IMR-90 (cell line): ENCODE measurements at regions not wholly inside any gene's neighbourhood (a gene's known extent, or its start where the extent isn't known, plus 50 kb on each side); places are given as distances from the start of the nearest gene placed in this dataset.

Source experiments
- ATAC-seq: fragments of 200-7000 bp; cut with Tn5 transposase; 2 replicates; pipeline ENCODE4 v1.9.1; 2020; ENCODE audit warnings: low read depth, mild to moderate bottlenecking, moderate library complexity
- BruUV-seq: library from RNA; stranded (reverse); fragments of 400-500 nt; replicated peaks from 2 replicates; lab custom pipeline; 2021; lab: Mats Ljungman, UMichigan
- CTCF ChIA-PET: fragments of 300-600 bp; formaldehyde crosslinking; extraction: SDS; loops from one replicate; lab custom pipeline; 2021; ENCODE audit warnings: antibody characterized with exemption; lab: Yijun Ruan, JAX
- POLR2A ChIA-PET: fragments of 300-600 bp; sonication (Branson Sonifier 250); formaldehyde crosslinking; loops from one replicate; lab custom pipeline; 2022; ENCODE audit warnings: antibody characterized with exemption; ENCODE audit not compliant: unreplicated experiment; lab: Charles Lee
- DNase-seq: peaks from one replicate; pipeline ENCODE4 v3.0.0; 2013
- H2AFZ ChIP-seq: replicated peaks from 2 replicates; pipeline ENCODE3; 2013; ENCODE audit warnings: low read length, mild to moderate bottlenecking; ENCODE audit not compliant: poor library complexity
- H2AK5ac ChIP-seq: 2 replicates; pipeline ENCODE4 v1.6.1; 2013; ENCODE audit warnings: low read depth, low read length, inconsistent platforms
- H2AK9ac ChIP-seq: replicated peaks from 2 replicates; pipeline ENCODE3; 2013; ENCODE audit warnings: mild to moderate bottlenecking, low read depth, low read length, moderate library complexity; ENCODE audit not compliant: poor library complexity
- H2BK120ac ChIP-seq: 2 replicates; pipeline ENCODE4 v1.6.1; 2013; ENCODE audit warnings: low read depth, low read length, inconsistent platforms
- H2BK15ac ChIP-seq: 3 replicates; pipeline ENCODE4 v1.6.1; 2013; ENCODE audit warnings: low read depth, low read length, inconsistent platforms
- H2BK20ac ChIP-seq: 2 replicates; pipeline ENCODE4 v1.6.1; 2013; ENCODE audit warnings: low read depth, mild to moderate bottlenecking, inconsistent platforms, low read length, moderate library complexity
- H2BK5ac ChIP-seq: 2 replicates; pipeline ENCODE4 v1.6.1; 2013; ENCODE audit warnings: mild to moderate bottlenecking, low read depth, low read length, inconsistent platforms; ENCODE audit not compliant: poor library complexity, severe bottlenecking
- H3K14ac ChIP-seq: replicated peaks from 2 replicates; pipeline ENCODE4 v1.6.1; 2013; ENCODE audit warnings: low read depth, low read length, inconsistent platforms
- H3K18ac ChIP-seq: 2 replicates; pipeline ENCODE4 v1.6.1; 2013; ENCODE audit warnings: low read depth, low read length, control low read depth
- H3K23ac ChIP-seq: 2 replicates; pipeline ENCODE4 v1.6.1; 2013; ENCODE audit warnings: low read depth, low read length, inconsistent platforms
- H3K27ac ChIP-seq: 2 replicates; pipeline ENCODE4 v1.5.1; 2013; ENCODE audit warnings: mild to moderate bottlenecking, control low read depth, low read length; ENCODE audit not compliant: insufficient read depth
- H3K27me3 ChIP-seq: 2 replicates; pipeline ENCODE4 v1.6.1; 2013; ENCODE audit warnings: low read length; ENCODE audit not compliant: control insufficient read depth, insufficient read depth
- H3K36me3 ChIP-seq: 2 replicates; pipeline ENCODE4 v1.6.1; 2013; ENCODE audit warnings: low read length, mixed read lengths; ENCODE audit not compliant: control insufficient read depth, insufficient read depth
- H3K4ac ChIP-seq: 2 replicates; pipeline ENCODE4 v1.6.1; 2013; ENCODE audit warnings: low read depth, low read length, inconsistent platforms
- H3K4me1 ChIP-seq: 2 replicates; pipeline ENCODE4 v1.6.1; 2013; ENCODE audit warnings: low read length, mixed read lengths; ENCODE audit not compliant: control insufficient read depth, insufficient read depth
- H3K4me2 ChIP-seq: 2 replicates; pipeline ENCODE4 v1.6.1; 2013; ENCODE audit warnings: low read depth, mild to moderate bottlenecking, control low read depth, low read length, moderate library complexity
- H3K4me3 ChIP-seq: 2 replicates; pipeline ENCODE4 v1.5.1; 2013; ENCODE audit warnings: low read depth, mild to moderate bottlenecking, control low read depth, low read length, moderate library complexity; ENCODE audit not compliant: insufficient read depth
- H3K56ac ChIP-seq: 2 replicates; pipeline ENCODE4 v1.6.1; 2013; ENCODE audit warnings: low read length, inconsistent platforms; ENCODE audit not compliant: insufficient read depth; ENCODE audit errors: extremely low read depth
- H3K79me1 ChIP-seq, 2 experiments: 2 replicates each; pipeline ENCODE4 v1.6.1; 2013; ENCODE audit warnings: low read length in 2 of 2, inconsistent platforms in 1 of 2, low read depth in 1 of 2
- H3K9ac ChIP-seq: 2 replicates; pipeline ENCODE4 v1.6.1; 2013; ENCODE audit warnings: low read depth, low read length, control low read depth
- H3K9me1 ChIP-seq: 2 replicates; pipeline ENCODE4 v1.6.1; 2013; ENCODE audit warnings: low read length, inconsistent platforms; ENCODE audit not compliant: insufficient read depth
- H3K9me3 ChIP-seq: 2 replicates; pipeline ENCODE4 v1.6.1; 2013; ENCODE audit warnings: low read length; ENCODE audit not compliant: control insufficient read depth, insufficient read depth
- H4K20me1 ChIP-seq: 2 replicates; pipeline ENCODE4 v1.6.1; 2013; ENCODE audit warnings: low read length, inconsistent platforms; ENCODE audit not compliant: insufficient read depth
- H4K5ac ChIP-seq: 2 replicates; pipeline ENCODE4 v1.6.1; 2013; ENCODE audit warnings: mild to moderate bottlenecking, low read depth, low read length, control low read depth
- H4K8ac ChIP-seq, 2 experiments: 2 replicates each; pipeline ENCODE4 v1.6.1; 2013; ENCODE audit warnings: low read depth in 2 of 2, low read length in 2 of 2, control low read depth in 1 of 2, inconsistent platforms in 1 of 2
- H4K91ac ChIP-seq: 2 replicates; pipeline ENCODE4 v1.6.1; 2013; ENCODE audit warnings: low read depth, low read length, inconsistent platforms; ENCODE audit not compliant: insufficient read depth
- CEBPB ChIP-seq: IDR thresholded peaks from 2 replicates; pipeline ENCODE4 v1.6.1; 2012; ENCODE audit warnings: low read depth, low read length, improper control_type of control experiment
- CHD1 ChIP-seq: IDR thresholded peaks from 2 replicates; pipeline ENCODE4 v1.6.1; 2012; ENCODE audit warnings: low read depth, low read length, improper control_type of control experiment
- POLR2A ChIP-seq: IDR thresholded peaks from 2 replicates; pipeline ENCODE4 v1.6.1; 2012; ENCODE audit warnings: mild to moderate bottlenecking, low read depth, low read length
- RAD21 ChIP-seq: IDR thresholded peaks from 2 replicates; pipeline ENCODE4 v1.6.1; 2012; ENCODE audit warnings: low read length, improper control_type of control experiment
- SMC3 ChIP-seq: fragments of 150-350 bp; IDR thresholded peaks from 2 replicates; pipeline ENCODE4 v1.6.1; 2016; ENCODE audit warnings: low read depth, mild to moderate bottlenecking, antibody characterized with exemption, low read length, moderate library complexity
- whole genome bisulfite sequencing, 2 experiments: methylation state at CpG; one replicate each; pipeline versions ENCODE4 v1.1.5 to v1.1.7; 2013; ENCODE audit warnings: missing lambda C conversion rate in 2 of 2; ENCODE audit not compliant: insufficient read length in 1 of 2; ENCODE audit errors: extremely low coverage in 2 of 2; 5-methylcytosine and 5-hydroxymethylcytosine counted together
- dilution Hi-C: fragments of 300-500 bp; cut with HindIII; formaldehyde crosslinking; loops from one replicate; pipeline ENCODE4 v1.14.3; 2018; ENCODE audit warnings: low sequenced_read_pairs; ENCODE audit not compliant: unreplicated experiment
- in situ Hi-C: fragments of 300-500 bp; cut with MboI; formaldehyde crosslinking; loops from 3 replicates; pipeline ENCODE4 v1.14.3; 2019; ENCODE audit warnings: low sequenced_read_pairs, inconsistent platforms, mixed read lengths
- intact Hi-C: fragments of 100-400 bp; cut with micrococcal nuclease; formaldehyde crosslinking; loops from 2 replicates; pipeline ENCODE4 v1.10.0; 2022
- TF ChIP-seq, protein P1 (sequence below): conservative IDR thresholded peaks from 2 replicates; pipeline ENCODE4 v1.5.1; 2012; ENCODE audit warnings: mild to moderate bottlenecking, low read depth, low read length, improper control_type of control experiment
- TF ChIP-seq, protein P2 (sequence below): fragments of 150-350 bp; IDR thresholded peaks from 2 replicates; pipeline ENCODE4 v1.6.1; 2017; ENCODE audit warnings: mild to moderate bottlenecking, antibody characterized with exemption, low read length, low read depth

DNA sequence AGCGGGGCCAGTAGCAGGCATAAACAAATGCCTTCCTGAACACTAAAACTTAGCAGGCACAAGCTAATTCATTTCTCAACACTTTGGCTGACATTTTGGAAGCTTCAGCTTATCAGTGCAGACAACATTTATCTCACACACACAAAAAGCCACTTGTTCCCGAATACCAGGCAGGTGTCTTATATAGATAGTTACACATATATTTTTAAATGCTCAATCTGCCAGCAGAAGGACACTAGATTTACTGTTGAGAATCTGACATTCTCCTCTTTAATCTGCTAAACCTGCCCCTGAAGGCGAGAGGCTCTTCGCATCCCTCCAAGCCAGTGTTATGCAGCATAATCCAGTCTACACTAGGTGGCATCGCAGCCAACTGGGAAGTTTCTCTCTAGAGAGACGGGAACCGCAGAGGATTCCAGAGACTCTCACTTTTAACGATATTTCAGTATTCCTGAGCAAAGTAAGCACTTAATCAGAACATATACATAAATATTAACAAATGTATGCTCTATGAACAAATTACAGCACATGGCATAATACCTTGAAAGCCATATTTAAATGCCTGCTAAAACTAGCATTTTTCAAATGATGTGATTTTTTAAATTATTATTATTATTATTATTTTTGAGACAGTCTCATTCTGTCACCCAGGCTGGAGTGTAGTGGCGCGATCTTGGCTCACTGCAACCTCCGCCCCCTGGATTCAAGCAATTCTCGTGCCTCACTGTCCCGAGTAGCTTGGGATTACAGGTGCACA, 90.2 kb upstream of the SCG2 start:
- no TSS peak for BruUV-seq
- in situ Hi-C loops (loop anchor here (5.0 kb wide), 1 partner anchor 105 kb away; no protein-coding TSS in a partner anchor), intact Hi-C loops (loop anchor here (1.0 to 10.0 kb wide), 4 partner anchors 106 to 708 kb away; partner anchors contain the start of gene WDFY1), dilution Hi-C loops (no loop called here)
- Histone ChIP-seq H2AK9ac (no peak overlapping the region), H3K9ac (no peak overlapping the region), H2BK15ac (no peak overlapping the region), H2AFZ (no peak overlapping the region), H3K18ac (no peak overlapping the region), H3K9me1 (no peaks in the 10 kb centered on the region), H2BK5ac (no peak overlapping the region), H3K27ac (no peak overlapping the region), H3K36me3 (no peaks in the 10 kb centered on the region), H2AK5ac (0 out of 2 replicates have a peak overlapping the region, but pooled peaks have one; percentile 30), H3K23ac (no peak overlapping the region), H3K56ac (no peak overlapping the region), H2BK20ac (no peak overlapping the region), H4K5ac (no peak overlapping the region), H2BK120ac (no peak overlapping the region), H3K4ac (no peak overlapping the region), H4K8ac (no peak overlapping the region), H4K20me1 (no peaks in the 10 kb centered on the region), H3K79me1 (no peaks in the 10 kb centered on the region), H4K91ac (no peak overlapping the region; the same call in 1 of the 2 replicates), H3K14ac (no peak overlapping the region), H3K27me3 (no peaks in the 10 kb centered on the region), H3K4me2 (no peak overlapping the region), H3K4me3 (no peak overlapping the region), H3K4me1 (peaks cover 6% of the 10 kb centered on the region), H3K9me3 (no peaks in the 10 kb centered on the region)
- CTCF ChIA-PET, result interaction anchor here (1.0 to 1.2 kb wide), 2 partner anchors 105 to 720 kb away, joined by 3 to 6 read pairs; no protein-coding TSS in a partner anchor
- WGBS, 2 experiments, result 20% methylated on average over 1 of the region's 13 CpGs; no CpG with 5 or more reads in 1 of the 2 experiments
- TF ChIP-seq, protein P1, sequence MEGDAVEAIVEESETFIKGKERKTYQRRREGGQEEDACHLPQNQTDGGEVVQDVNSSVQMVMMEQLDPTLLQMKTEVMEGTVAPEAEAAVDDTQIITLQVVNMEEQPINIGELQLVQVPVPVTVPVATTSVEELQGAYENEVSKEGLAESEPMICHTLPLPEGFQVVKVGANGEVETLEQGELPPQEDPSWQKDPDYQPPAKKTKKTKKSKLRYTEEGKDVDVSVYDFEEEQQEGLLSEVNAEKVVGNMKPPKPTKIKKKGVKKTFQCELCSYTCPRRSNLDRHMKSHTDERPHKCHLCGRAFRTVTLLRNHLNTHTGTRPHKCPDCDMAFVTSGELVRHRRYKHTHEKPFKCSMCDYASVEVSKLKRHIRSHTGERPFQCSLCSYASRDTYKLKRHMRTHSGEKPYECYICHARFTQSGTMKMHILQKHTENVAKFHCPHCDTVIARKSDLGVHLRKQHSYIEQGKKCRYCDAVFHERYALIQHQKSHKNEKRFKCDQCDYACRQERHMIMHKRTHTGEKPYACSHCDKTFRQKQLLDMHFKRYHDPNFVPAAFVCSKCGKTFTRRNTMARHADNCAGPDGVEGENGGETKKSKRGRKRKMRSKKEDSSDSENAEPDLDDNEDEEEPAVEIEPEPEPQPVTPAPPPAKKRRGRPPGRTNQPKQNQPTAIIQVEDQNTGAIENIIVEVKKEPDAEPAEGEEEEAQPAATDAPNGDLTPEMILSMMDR, result peak; percentile 80
- TF ChIP-seq POLR2A (no peak), CHD1 (no peak), CEBPB (no peak), RAD21 (peak; percentile 81), SMC3 (peak; percentile 83)
- TF ChIP-seq, protein P2, sequence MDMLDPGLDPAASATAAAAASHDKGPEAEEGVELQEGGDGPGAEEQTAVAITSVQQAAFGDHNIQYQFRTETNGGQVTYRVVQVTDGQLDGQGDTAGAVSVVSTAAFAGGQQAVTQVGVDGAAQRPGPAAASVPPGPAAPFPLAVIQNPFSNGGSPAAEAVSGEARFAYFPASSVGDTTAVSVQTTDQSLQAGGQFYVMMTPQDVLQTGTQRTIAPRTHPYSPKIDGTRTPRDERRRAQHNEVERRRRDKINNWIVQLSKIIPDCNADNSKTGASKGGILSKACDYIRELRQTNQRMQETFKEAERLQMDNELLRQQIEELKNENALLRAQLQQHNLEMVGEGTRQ, result no peak
- ATAC-seq, result peak; percentile 92
- POLR2A ChIA-PET, result no interaction called here
- DNase-seq, result peak; percentile 67
